AG04449 (cell line): ENCODE measurements at regions not wholly inside any gene's neighbourhood (a gene's known extent, or its start where the extent isn't known, plus 50 kb on each side); places are given as distances from the start of the nearest gene placed in this dataset.

Source experiments
- CTCF ChIA-PET: fragments of 350-600 bp; formaldehyde crosslinking; extraction: SDS; loops from one replicate; lab custom pipeline; 2021; ENCODE audit warnings: antibody characterized with exemption; lab: Yijun Ruan, JAX
- POLR2A ChIA-PET: fragments of 400-600, 350-600 bp; formaldehyde crosslinking; extraction: SDS; loops from one replicate; lab custom pipeline; 2020; ENCODE audit warnings: antibody characterized with exemption, inconsistent platforms; lab: Yijun Ruan, JAX
- DNase-seq: peaks from one replicate; pipeline ENCODE4 v3.0.0-alpha.2; 2010; ENCODE audit warnings: low read depth, low spot score
- H3K4me3 ChIP-seq: 2 replicates; pipeline ENCODE4 v1.5.1; 2011; ENCODE audit warnings: low read depth, mild to moderate bottlenecking, control low read depth, low read length
- TF ChIP-seq, protein P1 (sequence below): IDR thresholded peaks from one replicate; pipeline ENCODE4 v1.5.1; 2011; ENCODE audit warnings: mild to moderate bottlenecking, moderate library complexity, low read length, control low read depth, inconsistent platforms; ENCODE audit not compliant: insufficient read depth; ENCODE audit errors: missing control alignments

DNA sequence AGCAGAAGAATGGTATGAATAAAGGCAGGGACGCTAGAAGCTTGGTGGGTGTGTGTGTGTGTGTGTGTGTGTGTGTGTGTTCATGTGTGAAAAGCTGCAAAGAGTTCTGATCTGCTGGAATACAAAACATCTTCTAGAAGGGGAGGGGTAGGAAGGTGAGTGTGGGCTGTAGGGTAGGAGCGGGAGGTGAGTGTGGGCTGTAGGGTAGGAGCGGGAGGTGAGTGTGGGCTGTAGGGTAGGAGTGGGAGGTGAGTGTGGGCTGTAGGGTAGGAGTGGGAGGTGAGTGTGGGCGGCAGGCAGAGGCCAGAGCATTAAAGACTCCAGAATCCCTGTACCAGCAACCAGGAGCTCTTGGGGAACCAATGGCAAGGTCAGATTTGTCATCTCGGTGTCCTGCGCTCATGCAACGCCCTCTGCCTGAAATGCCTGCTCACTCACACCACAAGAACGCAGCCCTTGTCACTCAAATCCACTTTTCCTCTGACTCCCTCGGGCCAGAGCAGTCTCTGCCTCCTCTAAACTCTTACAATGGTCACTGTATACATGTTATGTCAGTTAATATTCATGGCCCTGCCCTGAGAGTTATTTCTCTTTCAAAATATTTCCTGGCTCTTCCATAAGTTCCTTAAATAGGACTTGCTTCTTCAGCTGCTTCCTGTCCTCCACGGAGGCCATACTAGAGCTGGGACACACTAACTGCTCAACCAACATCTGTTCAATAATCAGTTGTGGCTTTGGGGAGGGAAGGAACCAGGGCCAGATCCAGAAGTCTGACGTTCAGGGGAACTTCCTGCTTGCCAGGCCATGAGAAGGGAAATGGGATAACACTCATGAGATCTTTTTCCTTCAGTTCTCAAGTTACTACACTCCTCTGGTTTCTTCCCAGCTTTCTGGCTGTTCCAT, 53.6 kb upstream of the ZNF644 start:
- DNase-seq, result no peak
- POLR2A ChIA-PET, result no interaction called here
- no peak overlapping the region for H3K4me3 ChIP-seq
- TF ChIP-seq, protein P1, sequence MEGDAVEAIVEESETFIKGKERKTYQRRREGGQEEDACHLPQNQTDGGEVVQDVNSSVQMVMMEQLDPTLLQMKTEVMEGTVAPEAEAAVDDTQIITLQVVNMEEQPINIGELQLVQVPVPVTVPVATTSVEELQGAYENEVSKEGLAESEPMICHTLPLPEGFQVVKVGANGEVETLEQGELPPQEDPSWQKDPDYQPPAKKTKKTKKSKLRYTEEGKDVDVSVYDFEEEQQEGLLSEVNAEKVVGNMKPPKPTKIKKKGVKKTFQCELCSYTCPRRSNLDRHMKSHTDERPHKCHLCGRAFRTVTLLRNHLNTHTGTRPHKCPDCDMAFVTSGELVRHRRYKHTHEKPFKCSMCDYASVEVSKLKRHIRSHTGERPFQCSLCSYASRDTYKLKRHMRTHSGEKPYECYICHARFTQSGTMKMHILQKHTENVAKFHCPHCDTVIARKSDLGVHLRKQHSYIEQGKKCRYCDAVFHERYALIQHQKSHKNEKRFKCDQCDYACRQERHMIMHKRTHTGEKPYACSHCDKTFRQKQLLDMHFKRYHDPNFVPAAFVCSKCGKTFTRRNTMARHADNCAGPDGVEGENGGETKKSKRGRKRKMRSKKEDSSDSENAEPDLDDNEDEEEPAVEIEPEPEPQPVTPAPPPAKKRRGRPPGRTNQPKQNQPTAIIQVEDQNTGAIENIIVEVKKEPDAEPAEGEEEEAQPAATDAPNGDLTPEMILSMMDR, result no peak
- CTCF ChIA-PET, result no interaction called here

DNA sequence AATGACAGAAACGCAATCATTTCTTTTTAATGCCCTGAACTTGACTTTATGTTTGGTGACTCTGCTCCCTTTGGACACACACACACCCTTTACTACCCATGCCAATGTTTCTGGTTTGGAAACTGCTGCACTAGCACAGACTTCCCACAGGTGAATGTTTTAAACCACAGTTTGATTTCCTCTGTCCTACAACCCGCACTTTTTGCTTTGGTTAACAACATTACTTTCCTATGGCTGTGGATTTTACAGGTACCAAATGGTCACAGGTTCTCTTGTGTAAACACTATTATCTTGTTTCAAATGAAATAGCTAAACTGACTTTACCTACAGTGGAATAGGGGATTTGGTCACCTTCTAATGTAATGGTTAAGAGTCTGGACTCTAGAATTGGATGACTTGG, 51.5 kb upstream of the ZNF644 start:
- ChIA-PET POLR2A (no interaction called here), CTCF (no interaction called here)
- TF ChIP-seq, protein P1, result no peak
- no peak overlapping the region for H3K4me3 ChIP-seq
- DNase-seq, result no peak

DNA sequence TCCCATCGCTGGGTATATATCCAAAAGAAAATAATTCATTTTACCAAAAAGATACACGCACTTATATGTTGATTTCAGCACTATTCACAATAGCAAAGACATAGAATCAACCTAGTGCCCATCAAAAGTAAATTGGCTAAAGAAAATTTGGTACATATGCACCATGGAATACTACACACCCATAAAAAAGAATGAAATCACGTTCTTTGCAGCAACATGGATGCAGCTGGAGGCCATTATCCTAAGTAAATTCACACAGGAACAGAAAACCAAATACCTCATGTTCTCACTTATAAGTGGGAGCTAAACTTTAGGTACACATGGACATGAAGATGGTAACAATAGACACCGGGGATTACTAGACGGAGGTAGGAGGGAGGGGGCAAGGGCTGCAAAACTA, 50.0 kb upstream of the ZNF644 start:
- no peak for DNase-seq
- H3K4me3 ChIP-seq, result no peak overlapping the region
- CTCF ChIA-PET, result no interaction called here
- TF ChIP-seq, protein P1, result no peak
- POLR2A ChIA-PET, result no interaction called here
